NCI-H510A treated with DMSO at 0.1 percent for 48 hours (cell line): ENCODE measurements at regions not wholly inside any gene's neighbourhood (a gene's known extent, or its start where the extent isn't known, plus 50 kb on each side); places are given as distances from the start of the nearest gene placed in this dataset.
A peak's percentile ranks its signal among the peaks of the same experiment; 100 is the strongest.

Experiments
- DNase-seq: peaks from one replicate; lab custom pipeline; 2025; lab: John Stamatoyannopoulos, UW

GRCh38 chr12:40618636-40619035 is 73.6 kb upstream of the CNTN1 start:
- no peak for DNase-seq

- DNase-seq, result no peak
Measured at GRCh38 chr12:40620564-40621019, 71.6 kb upstream of the CNTN1 start.

- peak; percentile 9 for DNase-seq
Measured at GRCh38 chr12:40622246-40622838, 69.9 kb upstream of the CNTN1 start.

- DNase-seq, result no peak
Measured at GRCh38 chr12:40632171-40632570, 60.1 kb upstream of the CNTN1 start.

GRCh38 chr12:40632933-40633332 is 59.3 kb upstream of the CNTN1 start:
- DNase-seq, result no peak

GRCh38 chr12:40634517-40635131 is 57.6 kb upstream of the CNTN1 start:
- no peak for DNase-seq

GRCh38 chr12:40635141-40635731 is 57.0 kb upstream of the CNTN1 start:
- DNase-seq, result no peak
